WERI-Rb-1 (cell line): ENCODE measurements at regions not wholly inside any gene's neighbourhood (a gene's known extent, or its start where the extent isn't known, plus 50 kb on each side); places are given as distances from the start of the nearest gene placed in this dataset.

ENCODE experiments used
- DNase-seq: peaks from one replicate; pipeline ENCODE4 v3.0.0-alpha.2; 2020
- H3K27ac ChIP-seq: fragments of 250-450 bp; sonication (Bioruptor Pico); 2 replicates; pipeline ENCODE4 v1.5.1; 2020; ENCODE audit warnings: mild to moderate bottlenecking, moderate library complexity
- H3K27me3 ChIP-seq: fragments of 250-450 bp; sonication (Bioruptor Pico); 2 replicates; pipeline ENCODE4 v1.5.1; 2021; ENCODE audit warnings: mild to moderate bottlenecking, low read depth, moderate library complexity; ENCODE audit not compliant: insufficient read depth, severe bottlenecking
- H3K36me3 ChIP-seq: fragments of 250-450 bp; sonication (Bioruptor Pico); 2 replicates; pipeline ENCODE4 v1.5.1; 2020; ENCODE audit warnings: mild to moderate bottlenecking, moderate library complexity
- H3K4me3 ChIP-seq: 2 replicates; pipeline ENCODE4 v1.5.1; 2011; ENCODE audit warnings: low read depth, mild to moderate bottlenecking, control low read depth, low read length
- H3K9me3 ChIP-seq: fragments of 250-450 bp; sonication (Bioruptor Pico); 2 replicates; pipeline ENCODE4 v1.5.1; 2021; ENCODE audit warnings: mild to moderate bottlenecking, moderate library complexity; ENCODE audit not compliant: severe bottlenecking
- CTCF ChIP-seq: IDR thresholded peaks from 2 replicates; pipeline ENCODE4 v1.5.1; 2011; ENCODE audit warnings: low read depth, mild to moderate bottlenecking, control low read depth, inconsistent platforms, low read length

GRCh38 chr6:41476401-41476800 lies 69.8 kb upstream of the FOXP4 start:
- TF ChIP-seq CTCF: no peak
- H3K36me3 ChIP-seq: no peaks in the 10 kb centered on the region
- no peaks in the 10 kb centered on the region for H3K9me3 ChIP-seq
- H3K4me3 ChIP-seq: no peak overlapping the region
- H3K27me3 ChIP-seq: no peaks in the 10 kb centered on the region
- no peak overlapping the region for H3K27ac ChIP-seq
- no peak for DNase-seq

- H3K36me3 ChIP-seq: no peaks in the 10 kb centered on the region
- no peak for DNase-seq
- H3K9me3 ChIP-seq: no peaks in the 10 kb centered on the region
- no peak overlapping the region for H3K27ac ChIP-seq
- TF ChIP-seq CTCF: 0 out of 2 replicates have a peak, but pooled peaks have one; percentile 41
- H3K4me3 ChIP-seq: no peak overlapping the region
- no peaks in the 10 kb centered on the region for H3K27me3 ChIP-seq
These were observed 68.6 kb upstream of the FOXP4 start for GRCh38 chr6:41477572-41477971.

GRCh38 chr6:41483943-41484342 lies 62.2 kb upstream of the FOXP4 start:
- Histone ChIP-seq H3K4me3 (no peak overlapping the region), H3K27ac (no peak overlapping the region), H3K36me3 (no peaks in the 10 kb centered on the region), H3K9me3 (no peaks in the 10 kb centered on the region), H3K27me3 (no peaks in the 10 kb centered on the region)
- TF ChIP-seq CTCF: no peak
- no peak for DNase-seq

- Histone ChIP-seq H3K4me3 (no peak overlapping the region), H3K27ac (peak overlapping the region; percentile 85), H3K27me3 (no peaks in the 10 kb centered on the region), H3K36me3 (no peaks in the 10 kb centered on the region), H3K9me3 (no peaks in the 10 kb centered on the region)
- peak; percentile 63 for DNase-seq
- no peak for TF ChIP-seq CTCF
These were observed 58.2 kb upstream of the FOXP4 start for GRCh38 chr6:41487860-41488432.

- no peaks in the 10 kb centered on the region for H3K27me3 ChIP-seq
- H3K4me3 ChIP-seq: no peak overlapping the region
- H3K27ac ChIP-seq: peak overlapping the region; percentile 85
These were observed 57.6 kb upstream of the FOXP4 start for GRCh38 chr6:41488433-41489119.

More at GRCh38 chr6:41488433-41489119, 57.6 kb upstream of the FOXP4 start:
- Histone ChIP-seq H3K36me3 (no peaks in the 10 kb centered on the region), H3K9me3 (no peaks in the 10 kb centered on the region)
- peak; percentile 99 for DNase-seq
- no peak for TF ChIP-seq CTCF
